Stimulated activated naive CD4-positive, alpha-beta T cell treated with Interleukin-2 at 50 U/mL for 16 hours (primary cell): ENCODE measurements at regions not wholly inside any gene's neighbourhood (a gene's known extent, or its start where the extent isn't known, plus 50 kb on each side); places are given as distances from the start of the nearest gene placed in this dataset.

Source experiments
- DNase-seq: peaks from one replicate; lab custom pipeline; 2025; lab: John Stamatoyannopoulos, UW

- DNase-seq, result no peak
Observed at GRCh38 chr1:56189946-56190805, 389.2 kb downstream of the PLPP3 start.

GRCh38 chr1:56189454-56189853 lies 389.9 kb downstream of the PLPP3 start:
- DNase-seq, result no peak

GRCh38 chr1:56188855-56189254 lies 390.5 kb downstream of the PLPP3 start:
- no peak for DNase-seq

GRCh38 chr1:56188221-56188620 lies 391.1 kb downstream of the PLPP3 start:
- no peak for DNase-seq

GRCh38 chr1:56187405-56187804 lies 392.0 kb downstream of the PLPP3 start:
- no peak for DNase-seq

- DNase-seq, result no peak
Observed at GRCh38 chr1:56185493-56185892, 393.9 kb downstream of the PLPP3 start.

GRCh38 chr1:56183151-56183550 lies 396.2 kb downstream of the PLPP3 start:
- no peak for DNase-seq

GRCh38 chr1:56180520-56181190 lies 398.7 kb downstream of the PLPP3 start:
- DNase-seq, result no peak

GRCh38 chr1:56179543-56179942 lies 399.8 kb downstream of the PLPP3 start:
- no peak for DNase-seq

GRCh38 chr1:56175211-56175610 lies 404.2 kb downstream of the PLPP3 start:
- DNase-seq, result no peak

- no peak for DNase-seq
Observed at GRCh38 chr1:56174176-56174885, 405.0 kb downstream of the PLPP3 start.

GRCh38 chr1:56173736-56174135 lies 405.6 kb downstream of the PLPP3 start:
- no peak for DNase-seq

GRCh38 chr1:56171670-56172069 lies 407.7 kb downstream of the PLPP3 start:
- DNase-seq, result no peak

GRCh38 chr1:56170784-56171320 lies 408.5 kb downstream of the PLPP3 start:
- no peak for DNase-seq

- DNase-seq, result no peak
Observed at GRCh38 chr1:56169856-56170255, 409.5 kb downstream of the PLPP3 start.

GRCh38 chr1:56168176-56168575 lies 411.2 kb downstream of the PLPP3 start:
- no peak for DNase-seq

- no peak for DNase-seq
Observed at GRCh38 chr1:56167596-56167995, 411.8 kb downstream of the PLPP3 start.

GRCh38 chr1:56160773-56161315 lies 418.5 kb downstream of the PLPP3 start:
- DNase-seq, result no peak

GRCh38 chr1:56156971-56157876 lies 422.1 kb downstream of the PLPP3 start:
- no peak for DNase-seq

- DNase-seq, result no peak
Observed at GRCh38 chr1:56153276-56153675, 426.1 kb downstream of the PLPP3 start.

- DNase-seq, result no peak
Observed at GRCh38 chr1:56152635-56153034, 426.7 kb downstream of the PLPP3 start.
